Spleen (tissue), 7 donors: ENCODE measurements at regions not wholly inside any gene's neighbourhood (a gene's known extent, or its start where the extent isn't known, plus 50 kb on each side); places are given as distances from the start of the nearest gene placed in this dataset.
"Not testable (repeated sequence)": the region's sequence is repeated elsewhere in the genome, so short reads cannot be mapped to it uniquely, and the experiment has no call there.

Experiments used
- POLR2A ChIP-seq, 3 donors: fragments of 450-650 bp; IDR thresholded peaks; one replicate each; pipeline ENCODE4 v1.5.1; 2017; ENCODE audit warnings: antibody characterized with exemption in 3 of 3, mild to moderate bottlenecking in 1 of 3
- TF ChIP-seq, protein P1 (sequence below), 11 experiments: fragments of 200-600 bp in 7 of 11; fragments of 450-650 bp in 4 of 11; sonication (generic) in 4 of 11; IDR thresholded peaks in 8 of 11; conservative IDR thresholded peaks in 3 of 11; 1 replicate in 7 of 11; 2 replicates in 4 of 11; pipeline versions ENCODE4 v1.4.0 to v1.8.0; 2016 to 2021; ENCODE audit warnings: antibody characterized with exemption in 11 of 11, inconsistent platforms in 4 of 11, mild to moderate bottlenecking in 1 of 11
- donor health status: DM: no; HTN: no; CAD: no; lungs with moderate emphysema.
- donor health status: DM: no; HTN: no; CAD: no.
- donor health status: DM: no; HTN: no; CAD: no.

DNA sequence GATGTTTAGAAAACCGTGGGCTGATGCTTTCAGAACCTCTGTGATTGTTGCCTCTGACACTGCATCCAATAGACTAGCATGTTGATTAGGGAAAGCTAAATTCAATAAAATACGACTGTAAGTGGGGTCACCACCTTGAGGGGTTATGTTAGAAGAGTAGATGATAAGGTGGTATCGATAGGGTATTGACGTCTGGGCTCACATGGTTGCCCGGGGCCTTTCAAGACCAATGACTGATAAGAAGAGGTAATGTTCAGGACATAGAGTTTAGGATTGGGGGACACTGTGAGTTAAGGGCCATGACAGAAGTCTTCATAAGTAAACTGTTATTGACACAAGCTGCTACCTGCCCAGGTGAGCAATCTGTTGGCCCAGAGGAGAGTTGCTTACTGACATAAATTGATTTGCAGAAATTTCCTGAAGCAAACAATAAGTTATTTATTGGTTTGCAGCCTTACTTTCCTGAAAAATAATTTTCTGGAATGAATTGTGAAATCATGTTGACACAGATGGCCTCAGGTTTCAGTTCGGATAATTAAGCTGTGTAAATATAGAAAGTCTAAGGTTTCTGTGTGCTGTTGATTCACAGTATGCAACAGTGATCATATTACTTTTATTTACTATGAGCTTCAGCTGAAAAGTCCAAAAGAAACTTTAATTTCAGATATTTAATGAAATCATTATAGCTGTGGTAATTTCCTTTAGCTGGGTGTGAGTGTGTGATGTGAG lies 289.9 kb upstream of the PRSS16 start:
- TF ChIP-seq, protein P1, sequence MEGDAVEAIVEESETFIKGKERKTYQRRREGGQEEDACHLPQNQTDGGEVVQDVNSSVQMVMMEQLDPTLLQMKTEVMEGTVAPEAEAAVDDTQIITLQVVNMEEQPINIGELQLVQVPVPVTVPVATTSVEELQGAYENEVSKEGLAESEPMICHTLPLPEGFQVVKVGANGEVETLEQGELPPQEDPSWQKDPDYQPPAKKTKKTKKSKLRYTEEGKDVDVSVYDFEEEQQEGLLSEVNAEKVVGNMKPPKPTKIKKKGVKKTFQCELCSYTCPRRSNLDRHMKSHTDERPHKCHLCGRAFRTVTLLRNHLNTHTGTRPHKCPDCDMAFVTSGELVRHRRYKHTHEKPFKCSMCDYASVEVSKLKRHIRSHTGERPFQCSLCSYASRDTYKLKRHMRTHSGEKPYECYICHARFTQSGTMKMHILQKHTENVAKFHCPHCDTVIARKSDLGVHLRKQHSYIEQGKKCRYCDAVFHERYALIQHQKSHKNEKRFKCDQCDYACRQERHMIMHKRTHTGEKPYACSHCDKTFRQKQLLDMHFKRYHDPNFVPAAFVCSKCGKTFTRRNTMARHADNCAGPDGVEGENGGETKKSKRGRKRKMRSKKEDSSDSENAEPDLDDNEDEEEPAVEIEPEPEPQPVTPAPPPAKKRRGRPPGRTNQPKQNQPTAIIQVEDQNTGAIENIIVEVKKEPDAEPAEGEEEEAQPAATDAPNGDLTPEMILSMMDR (IDR thresholded peaks at IDR 0.05 in 8 of 11, conservative IDR thresholded peaks at IDR 0.05 in 3 of 11) = not testable (repeated sequence)
- not testable (repeated sequence) for TF ChIP-seq POLR2A (IDR thresholded peaks at IDR 0.05)
